HG03460 (cell line): ENCODE measurements at regions not wholly inside any gene's neighbourhood (a gene's known extent, or its start where the extent isn't known, plus 50 kb on each side); places are given as distances from the start of the nearest gene placed in this dataset.
"Not testable (repeated sequence)": the region's sequence is repeated elsewhere in the genome, so short reads cannot be mapped to it uniquely, and the experiment has no call there.

Experiments used
- ATAC-seq: cut with Tn5 transposase; IDR thresholded peaks from one replicate; pipeline ENCODE4 v1.9.1; 2021; ENCODE audit not compliant: unreplicated experiment

GRCh38 chr5:143541943-143542797, 138.7 kb upstream of the NR3C1 start:
- no peak for ATAC-seq

- ATAC-seq = no peak
Observed at GRCh38 chr5:143539742-143540141, 136.3 kb upstream of the NR3C1 start.

- no peak for ATAC-seq
Observed at GRCh38 chr5:143537056-143537455, 133.6 kb upstream of the NR3C1 start.

GRCh38 chr5:143536364-143536763, 132.9 kb upstream of the NR3C1 start:
- ATAC-seq = no peak

- no peak for ATAC-seq
Observed at GRCh38 chr5:143534761-143535154, 131.3 kb upstream of the NR3C1 start.

GRCh38 chr5:143533978-143534760, 130.7 kb upstream of the NR3C1 start:
- no peak for ATAC-seq

- no peak for ATAC-seq
Observed at GRCh38 chr5:143533475-143533874, 130.0 kb upstream of the NR3C1 start.

- ATAC-seq = no peak
Observed at GRCh38 chr5:143527808-143528207, 124.3 kb upstream of the NR3C1 start.

- no peak for ATAC-seq
Observed at GRCh38 chr5:143525176-143525575, 121.7 kb upstream of the NR3C1 start.

- ATAC-seq = no peak
Observed at GRCh38 chr5:143524338-143524945, 121.0 kb upstream of the NR3C1 start.

GRCh38 chr5:143521846-143522400, 118.4 kb upstream of the NR3C1 start:
- ATAC-seq = no peak

- no peak for ATAC-seq
Observed at GRCh38 chr5:143521141-143521540, 117.7 kb upstream of the NR3C1 start.

- ATAC-seq = not testable (repeated sequence)
Observed at GRCh38 chr5:143519215-143519614, 115.7 kb upstream of the NR3C1 start.

GRCh38 chr5:143517824-143518223, 114.3 kb upstream of the NR3C1 start:
- not testable (repeated sequence) for ATAC-seq

- ATAC-seq = no peak
Observed at GRCh38 chr5:143516249-143516648, 112.8 kb upstream of the NR3C1 start.

GRCh38 chr5:143515829-143516228, 112.3 kb upstream of the NR3C1 start:
- ATAC-seq = no peak

- ATAC-seq = no peak
Observed at GRCh38 chr5:143514616-143515335, 111.3 kb upstream of the NR3C1 start.

GRCh38 chr5:143513720-143514119, 110.2 kb upstream of the NR3C1 start:
- ATAC-seq = no peak

GRCh38 chr5:143511736-143512135, 108.2 kb upstream of the NR3C1 start:
- no peak for ATAC-seq

- peak; percentile 76 for ATAC-seq
Observed at GRCh38 chr5:143509758-143510221, 106.3 kb upstream of the NR3C1 start.
